Suprapubic skin (tissue), 4 donors: ENCODE measurements at regions not wholly inside any gene's neighbourhood (a gene's known extent, or its start where the extent isn't known, plus 50 kb on each side); places are given as distances from the start of the nearest gene placed in this dataset.

Experiments used
- DNase-seq, 2 donors: peaks; one replicate each; pipeline ENCODE4 v3.0.0-alpha.2; 2019; ENCODE audit warnings: low spot score in 2 of 2
- H3K27ac ChIP-seq: fragments of 200-600 bp; sonication (generic); one replicate; pipeline ENCODE4 v1.5.1; 2019
- H3K27me3 ChIP-seq: fragments of 200-600 bp; sonication (generic); one replicate; pipeline ENCODE4 v1.5.1; 2019
- H3K36me3 ChIP-seq: fragments of 200-600 bp; sonication (generic); one replicate; pipeline ENCODE4 v1.5.1; 2019
- H3K4me1 ChIP-seq: fragments of 200-600 bp; sonication (generic); one replicate; pipeline ENCODE4 v1.5.1; 2019
- H3K4me3 ChIP-seq: fragments of 200-600 bp; sonication (generic); one replicate; pipeline ENCODE4 v1.5.1; 2019; ENCODE audit warnings: mild to moderate bottlenecking
- H3K9me3 ChIP-seq: fragments of 200-600 bp; sonication (generic); one replicate; pipeline ENCODE4 v1.5.1; 2019
- EP300 ChIP-seq: sonication (generic); formaldehyde crosslinking; IDR thresholded peaks from one replicate; pipeline ENCODE4 v1.6.1; 2017; ENCODE audit warnings: antibody characterized with exemption
- POLR2A ChIP-seq, 2 donors: fragments of 450-650 bp; IDR thresholded peaks; one replicate each; pipeline ENCODE4 v1.6.1; 2017; ENCODE audit warnings: antibody characterized with exemption in 2 of 2, mild to moderate bottlenecking in 2 of 2, moderate library complexity in 2 of 2
- POLR2AphosphoS5 ChIP-seq, 3 donors: sonication (generic); formaldehyde crosslinking; IDR thresholded peaks; one replicate each; pipeline ENCODE4 v1.6.1; 2017; ENCODE audit warnings: antibody characterized with exemption in 3 of 3
- WGBS: methylation state at CpG from one replicate; pipeline ENCODE4 v1.1.5; 2018; 5-methylcytosine and 5-hydroxymethylcytosine counted together
- TF ChIP-seq, protein P1 (sequence below), 2 donors: fragments of 200-600 bp in 1 of 2; fragments of 450-650 bp in 1 of 2; sonication (generic) in 1 of 2; IDR thresholded peaks; one replicate each; pipeline ENCODE4 v1.5.1; 2016 to 2019; ENCODE audit warnings: antibody characterized with exemption in 2 of 2, mild to moderate bottlenecking in 1 of 2, moderate library complexity in 1 of 2

DNA sequence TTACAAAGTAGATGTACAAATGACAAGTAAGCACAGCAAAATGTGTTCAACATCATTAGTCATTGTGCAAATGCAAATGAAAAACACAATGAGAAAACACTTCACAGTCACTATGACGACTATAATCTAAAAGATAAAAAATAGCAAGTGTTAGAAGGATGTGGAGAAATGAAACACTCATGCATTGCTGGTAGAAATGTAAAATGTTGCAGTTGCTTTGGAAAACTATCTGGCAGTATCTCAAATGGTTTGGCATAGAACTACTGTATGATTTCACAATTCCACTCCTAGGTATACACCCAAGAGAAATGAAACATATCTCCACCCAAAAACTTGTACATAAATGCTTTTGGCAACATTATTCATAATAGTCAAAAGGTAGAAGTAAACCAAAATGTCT lies 459.7 kb upstream of the TRAM1L1 start:
- WGBS, result 9% methylated on average over 1 of the region's 1 CpG
- TF ChIP-seq POLR2A (IDR thresholded peaks at IDR 0.05) (no peak), POLR2AphosphoS5 (IDR thresholded peaks at IDR 0.05) (no peak), EP300 (no peak)
- TF ChIP-seq, protein P1, sequence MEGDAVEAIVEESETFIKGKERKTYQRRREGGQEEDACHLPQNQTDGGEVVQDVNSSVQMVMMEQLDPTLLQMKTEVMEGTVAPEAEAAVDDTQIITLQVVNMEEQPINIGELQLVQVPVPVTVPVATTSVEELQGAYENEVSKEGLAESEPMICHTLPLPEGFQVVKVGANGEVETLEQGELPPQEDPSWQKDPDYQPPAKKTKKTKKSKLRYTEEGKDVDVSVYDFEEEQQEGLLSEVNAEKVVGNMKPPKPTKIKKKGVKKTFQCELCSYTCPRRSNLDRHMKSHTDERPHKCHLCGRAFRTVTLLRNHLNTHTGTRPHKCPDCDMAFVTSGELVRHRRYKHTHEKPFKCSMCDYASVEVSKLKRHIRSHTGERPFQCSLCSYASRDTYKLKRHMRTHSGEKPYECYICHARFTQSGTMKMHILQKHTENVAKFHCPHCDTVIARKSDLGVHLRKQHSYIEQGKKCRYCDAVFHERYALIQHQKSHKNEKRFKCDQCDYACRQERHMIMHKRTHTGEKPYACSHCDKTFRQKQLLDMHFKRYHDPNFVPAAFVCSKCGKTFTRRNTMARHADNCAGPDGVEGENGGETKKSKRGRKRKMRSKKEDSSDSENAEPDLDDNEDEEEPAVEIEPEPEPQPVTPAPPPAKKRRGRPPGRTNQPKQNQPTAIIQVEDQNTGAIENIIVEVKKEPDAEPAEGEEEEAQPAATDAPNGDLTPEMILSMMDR (IDR thresholded peaks at IDR 0.05), result no peak

GRCh38 chr4:117549524-117549923 lies 464.1 kb upstream of the TRAM1L1 start:
- WGBS, result 21% methylated on average over 5 of the region's 5 CpGs
- no peak for DNase-seq
- no peak for TF ChIP-seq POLR2AphosphoS5 (IDR thresholded peaks at IDR 0.05)
- no peak for TF ChIP-seq EP300
- no peak for TF ChIP-seq POLR2A (IDR thresholded peaks at IDR 0.05)
- TF ChIP-seq, protein P1 (IDR thresholded peaks at IDR 0.05), result no peak

More for the DNA sequence above, 459.7 kb upstream of the TRAM1L1 start:
- no peak for DNase-seq
- Histone ChIP-seq H3K27ac (no peak overlapping the region), H3K36me3 (no peaks in the 10 kb centered on the region), H3K9me3 (no peaks in the 10 kb centered on the region), H3K4me3 (no peak overlapping the region), H3K27me3 (no peaks in the 10 kb centered on the region), H3K4me1 (no peaks in the 10 kb centered on the region)

GRCh38 chr4:117550085-117550484 lies 464.7 kb upstream of the TRAM1L1 start:
- TF ChIP-seq POLR2A (IDR thresholded peaks at IDR 0.05), result no peak
- TF ChIP-seq EP300, result no peak
- TF ChIP-seq, protein P1 (IDR thresholded peaks at IDR 0.05), result no peak
- no peak for TF ChIP-seq POLR2AphosphoS5 (IDR thresholded peaks at IDR 0.05)
- Histone ChIP-seq H3K4me3 (no peak overlapping the region), H3K4me1 (no peaks in the 10 kb centered on the region), H3K27me3 (no peaks in the 10 kb centered on the region), H3K36me3 (no peaks in the 10 kb centered on the region), H3K27ac (no peak overlapping the region), H3K9me3 (no peaks in the 10 kb centered on the region)
- 39% methylated on average over 2 of the region's 2 CpGs for WGBS
- DNase-seq, result no peak

More at GRCh38 chr4:117549524-117549923, 464.1 kb upstream of the TRAM1L1 start:
- H3K9me3 ChIP-seq, result no peaks in the 10 kb centered on the region
- H3K27me3 ChIP-seq, result no peaks in the 10 kb centered on the region
- no peak overlapping the region for H3K27ac ChIP-seq
- H3K4me3 ChIP-seq, result no peak overlapping the region
- H3K36me3 ChIP-seq, result no peaks in the 10 kb centered on the region
- no peaks in the 10 kb centered on the region for H3K4me1 ChIP-seq

DNA sequence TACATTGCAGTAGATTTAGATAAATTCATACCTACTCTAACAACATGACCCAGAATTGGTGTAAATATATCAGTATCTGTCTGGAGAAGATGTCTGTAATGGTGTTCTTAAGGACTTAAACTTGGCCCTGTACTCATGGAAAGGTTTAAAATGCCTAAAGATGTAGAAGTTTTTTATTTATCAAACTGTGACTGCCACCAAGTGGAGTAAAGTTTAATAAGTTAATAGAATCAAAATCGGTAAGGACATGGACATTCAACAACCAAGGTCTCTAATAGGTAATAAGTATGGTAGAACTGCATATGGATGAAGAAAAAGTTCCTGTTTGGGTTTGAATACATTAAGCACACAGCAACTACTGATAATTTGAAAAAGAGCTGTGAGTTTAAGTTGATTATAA lies 474.0 kb upstream of the NDST3 start:
- H3K4me3 ChIP-seq, result no peak overlapping the region
- TF ChIP-seq, protein P1 (IDR thresholded peaks at IDR 0.05), result no peak
- no peak for TF ChIP-seq EP300
- no peak for TF ChIP-seq POLR2A (IDR thresholded peaks at IDR 0.05)
- TF ChIP-seq POLR2AphosphoS5 (IDR thresholded peaks at IDR 0.05), result no peak
- H3K27ac ChIP-seq, result no peak overlapping the region
- WGBS, result 47% methylated on average over 1 of the region's 1 CpG
- H3K9me3 ChIP-seq, result no peaks in the 10 kb centered on the region
- H3K36me3 ChIP-seq, result no peaks in the 10 kb centered on the region
- no peaks in the 10 kb centered on the region for H3K27me3 ChIP-seq
- no peak for DNase-seq
- no peaks in the 10 kb centered on the region for H3K4me1 ChIP-seq

GRCh38 chr4:117574085-117574484 lies 460.2 kb upstream of the NDST3 start:
- DNase-seq, result no peak
- H3K36me3 ChIP-seq, result no peaks in the 10 kb centered on the region
- H3K9me3 ChIP-seq, result no peaks in the 10 kb centered on the region
- H3K4me1 ChIP-seq, result no peaks in the 10 kb centered on the region
- H3K27me3 ChIP-seq, result no peaks in the 10 kb centered on the region
- WGBS, result 92% methylated on average over 2 of the region's 2 CpGs
- no peak overlapping the region for H3K4me3 ChIP-seq
- no peak overlapping the region for H3K27ac ChIP-seq
- TF ChIP-seq POLR2AphosphoS5 (IDR thresholded peaks at IDR 0.05), result no peak
- no peak for TF ChIP-seq EP300
- no peak for TF ChIP-seq POLR2A (IDR thresholded peaks at IDR 0.05)
- TF ChIP-seq, protein P1 (IDR thresholded peaks at IDR 0.05), result no peak
